ENCODE measurements at regions not wholly inside any gene's neighbourhood (a gene's known extent, or its start where the extent isn't known, plus 50 kb on each side); places are given as distances from the start of the nearest gene placed in this dataset.
"Not testable (repeated sequence)": the region's sequence is repeated elsewhere in the genome, so short reads cannot be mapped to it uniquely, and the experiment has no call there.

DNA sequence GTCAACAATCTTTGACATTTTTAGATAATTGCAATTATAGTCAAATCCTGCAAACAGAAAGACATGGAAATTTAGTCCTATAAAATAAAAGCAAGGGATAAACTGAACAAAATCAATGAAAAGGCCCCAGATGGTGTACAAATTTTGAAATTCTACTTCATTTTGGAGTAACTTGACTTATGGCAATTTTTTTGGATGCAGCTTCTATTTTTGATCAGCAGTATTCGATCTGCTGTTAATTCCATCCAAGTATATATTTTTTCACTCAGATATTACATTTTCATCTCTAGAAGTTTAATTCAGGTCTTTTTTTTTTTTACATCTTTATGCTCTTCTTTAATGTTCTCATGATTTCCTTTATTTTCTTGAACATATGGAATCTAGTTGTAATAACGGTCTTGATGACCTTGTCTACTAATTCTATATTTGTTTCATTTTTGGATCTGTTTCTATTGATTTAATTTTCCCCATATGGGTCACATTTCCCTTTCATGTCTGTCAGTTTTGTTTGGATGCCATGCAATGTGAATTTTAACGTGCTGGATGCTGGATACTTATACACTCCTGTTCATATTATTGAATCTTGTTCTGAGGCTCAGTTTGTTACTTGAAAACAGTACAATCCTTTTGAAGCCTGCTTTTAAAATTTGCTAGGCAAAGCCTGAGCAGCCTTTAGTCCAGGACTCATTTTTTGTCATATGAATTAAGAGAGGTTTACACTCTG is 164.3 kb upstream of the FAM3C start:
- DNase-seq = no peak

DNA sequence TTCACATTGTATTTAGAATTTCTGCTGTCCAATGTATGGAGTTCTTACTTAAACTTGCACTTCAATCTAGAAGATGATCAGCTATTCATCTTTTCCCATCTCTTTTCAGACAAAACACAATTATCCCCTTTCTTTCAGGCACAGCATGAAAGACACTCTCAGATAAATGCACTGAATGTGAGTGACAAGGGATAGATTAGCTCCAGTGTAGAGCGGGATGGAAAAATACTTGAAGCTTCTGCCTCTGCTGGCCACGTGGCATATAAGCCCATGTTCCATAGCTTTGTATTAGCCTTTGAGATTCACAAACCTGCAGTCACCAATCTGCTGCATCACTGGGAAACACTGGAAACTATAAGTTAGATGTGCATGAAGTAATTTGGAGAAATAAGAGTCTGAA is 162.2 kb upstream of the FAM3C start:
- DNase-seq = no peak

DNA sequence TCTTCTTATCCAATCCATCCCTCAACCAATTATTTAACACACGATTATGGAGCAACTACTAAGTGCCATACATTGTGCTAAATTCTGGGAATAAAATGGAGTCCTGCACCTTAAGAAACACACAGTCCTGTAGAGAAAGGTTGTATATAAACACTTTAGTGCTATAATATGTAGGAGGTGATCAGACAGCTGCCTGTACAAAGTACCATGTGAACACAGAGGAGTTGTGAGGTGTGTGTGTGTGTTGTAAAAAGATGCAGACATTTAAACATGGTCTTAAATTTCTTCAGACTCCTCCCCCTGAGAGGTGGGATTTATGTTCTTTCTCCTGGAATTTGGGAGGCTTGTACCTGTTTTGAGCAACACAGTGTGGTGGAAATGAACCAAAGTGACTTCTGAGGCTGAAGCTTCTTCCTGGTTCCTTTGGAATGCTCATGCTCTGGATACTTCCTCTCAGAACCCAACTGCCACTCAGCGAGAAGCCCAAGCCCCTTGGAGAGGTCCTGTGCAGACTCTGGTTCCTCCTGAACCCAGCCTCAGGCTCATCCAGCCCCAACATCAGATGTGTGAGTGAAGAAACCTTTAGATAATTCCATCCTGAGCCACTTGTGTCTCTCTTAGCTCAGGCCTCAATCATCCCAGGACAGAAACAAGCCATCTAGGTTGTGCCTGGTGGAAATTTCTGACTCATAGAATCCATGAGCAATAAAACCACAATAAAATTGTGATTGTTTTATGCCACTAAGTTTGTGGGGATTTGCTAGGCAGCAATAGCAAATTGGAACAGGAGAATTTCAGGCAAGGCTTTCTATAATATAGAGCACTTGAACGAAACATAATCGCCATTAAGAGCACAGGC is 161.2 kb upstream of the FAM3C start:
- DNase-seq = no peak

GRCh38 chr7:121555558-121555957 is 159.4 kb upstream of the FAM3C start:
- DNase-seq = no peak

DNA sequence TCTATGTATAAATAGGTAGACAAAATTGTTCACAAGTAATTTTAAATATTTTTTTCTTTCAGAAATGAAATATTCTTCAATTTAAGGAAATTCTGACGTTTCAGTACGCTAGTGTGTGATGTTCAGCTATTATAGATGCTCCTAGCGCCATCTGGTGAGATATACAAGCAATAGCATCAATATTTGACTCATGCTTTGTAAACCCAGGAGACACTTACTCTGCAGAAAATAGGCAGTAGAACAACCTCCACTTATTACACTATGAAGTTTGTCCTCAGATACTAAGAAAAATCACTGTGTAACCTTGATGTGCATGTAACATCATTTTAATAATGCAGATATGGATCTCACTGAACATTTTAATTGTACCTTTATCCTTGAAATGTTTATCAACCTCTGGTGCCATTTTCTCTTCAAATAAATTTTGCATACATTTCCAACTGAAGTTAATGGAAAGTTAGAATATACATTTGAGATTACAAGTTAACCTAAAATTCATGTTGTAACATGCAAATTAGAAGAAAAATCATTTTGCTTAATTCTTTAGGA is 151.5 kb upstream of the FAM3C start:
- DNase-seq = no peak

DNA sequence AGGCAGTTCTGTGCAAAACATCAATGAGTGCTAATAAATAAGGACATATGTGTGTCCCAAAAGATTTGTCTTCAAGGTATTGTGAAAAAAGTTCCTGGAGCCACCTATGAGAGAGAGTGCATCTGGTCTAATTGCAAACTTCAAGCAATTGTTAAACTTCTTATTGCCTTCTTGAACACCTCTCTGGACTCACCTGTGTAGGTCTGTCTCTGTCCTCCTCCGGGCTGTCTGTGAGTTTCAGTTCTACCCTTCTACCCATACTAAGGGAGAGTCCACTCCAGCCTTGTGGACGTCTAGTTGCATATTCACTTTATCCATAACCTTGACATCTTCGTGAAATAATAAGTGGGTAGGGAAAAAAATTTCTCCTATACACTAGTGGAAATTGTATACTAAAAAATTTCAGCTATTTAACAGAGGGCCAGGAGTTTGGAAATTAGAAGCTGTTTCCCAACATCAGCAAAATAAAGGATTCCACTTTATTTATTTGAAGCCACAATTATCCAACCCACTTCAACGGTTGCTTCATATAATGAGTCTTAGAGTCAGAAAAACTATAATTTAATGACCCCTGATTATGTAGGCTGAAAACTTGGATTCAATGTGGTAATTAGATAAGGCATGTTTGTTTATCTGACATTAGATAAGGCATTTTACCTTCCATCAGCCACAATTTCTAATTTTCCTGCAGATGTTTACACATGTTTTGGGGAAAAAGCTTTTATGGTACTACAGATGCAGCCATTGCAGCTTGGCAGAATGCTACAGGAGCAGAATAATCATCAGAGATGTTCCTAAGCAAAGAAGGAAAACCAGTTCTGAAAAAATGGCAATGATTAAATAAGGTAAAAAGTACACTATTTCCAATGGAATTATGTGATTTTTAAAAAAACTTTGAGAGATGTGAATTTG is 150.8 kb upstream of the FAM3C start:
- DNase-seq = no peak

DNA sequence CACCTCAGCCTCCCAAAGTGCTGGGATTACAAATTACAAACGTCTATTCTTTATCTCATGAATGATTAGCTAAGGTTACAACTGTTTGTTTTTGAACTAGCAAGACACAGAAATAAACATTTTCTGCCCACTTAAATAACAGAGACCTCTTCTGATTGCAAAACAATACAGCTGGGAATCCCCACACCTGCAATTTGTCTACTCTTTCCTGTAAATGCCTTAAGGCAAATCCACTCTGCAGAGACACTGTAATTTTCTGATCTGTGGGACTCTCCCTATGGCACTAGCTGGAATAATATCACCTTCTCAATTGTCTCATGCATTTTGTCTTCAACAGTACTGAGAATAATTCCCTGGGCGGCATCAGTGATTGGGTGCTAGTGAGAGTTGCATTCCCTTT is 149.3 kb upstream of the FAM3C start:
- no peak for DNase-seq

DNA sequence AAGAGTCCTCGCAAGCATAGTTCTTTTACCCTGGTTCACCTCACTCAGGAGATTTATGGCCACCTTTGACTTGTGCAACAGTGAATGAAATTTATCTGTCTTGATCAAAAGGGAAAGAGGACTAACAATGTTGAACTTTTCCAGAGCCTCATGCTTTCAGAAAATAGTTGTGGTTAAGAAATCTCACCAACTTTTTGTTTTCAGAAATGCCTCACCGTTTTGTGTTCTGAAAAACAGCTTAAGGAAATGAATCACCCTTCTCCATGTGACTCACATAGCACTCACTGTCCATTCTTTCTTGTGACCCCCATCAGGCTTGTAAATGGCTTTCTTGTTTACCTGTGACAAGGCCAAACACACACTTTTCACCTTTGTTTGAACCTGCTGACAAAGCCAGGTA is 148.6 kb upstream of the FAM3C start:
- no peak for DNase-seq

DNA sequence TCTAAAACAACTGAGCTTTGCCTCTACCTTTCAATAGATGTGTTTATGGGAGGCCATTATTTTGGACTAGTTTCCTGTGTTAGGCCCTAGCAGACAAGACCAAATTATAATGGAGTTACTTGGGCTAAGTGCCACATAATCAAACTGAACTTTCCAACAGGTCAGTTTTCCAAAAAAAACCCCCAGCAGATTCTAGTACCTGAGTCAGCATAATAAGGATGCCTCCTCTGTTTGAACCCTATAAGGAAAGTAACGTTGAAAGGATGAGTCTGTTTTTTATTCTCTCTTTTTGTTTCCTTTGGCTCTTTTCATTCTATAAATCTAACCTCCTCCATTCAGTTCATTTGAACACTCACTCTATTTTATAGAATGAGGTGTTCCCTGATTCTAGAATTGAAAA is 148.1 kb upstream of the FAM3C start:
- DNase-seq = no peak

- no peak for DNase-seq
Observed at GRCh38 chr7:121541457-121541856, 145.3 kb upstream of the FAM3C start.

- no peak for DNase-seq
Observed at GRCh38 chr7:121540138-121540537, 144.0 kb upstream of the FAM3C start.

- DNase-seq = no peak
Observed at GRCh38 chr7:121537031-121537430, 140.9 kb upstream of the FAM3C start.

DNA sequence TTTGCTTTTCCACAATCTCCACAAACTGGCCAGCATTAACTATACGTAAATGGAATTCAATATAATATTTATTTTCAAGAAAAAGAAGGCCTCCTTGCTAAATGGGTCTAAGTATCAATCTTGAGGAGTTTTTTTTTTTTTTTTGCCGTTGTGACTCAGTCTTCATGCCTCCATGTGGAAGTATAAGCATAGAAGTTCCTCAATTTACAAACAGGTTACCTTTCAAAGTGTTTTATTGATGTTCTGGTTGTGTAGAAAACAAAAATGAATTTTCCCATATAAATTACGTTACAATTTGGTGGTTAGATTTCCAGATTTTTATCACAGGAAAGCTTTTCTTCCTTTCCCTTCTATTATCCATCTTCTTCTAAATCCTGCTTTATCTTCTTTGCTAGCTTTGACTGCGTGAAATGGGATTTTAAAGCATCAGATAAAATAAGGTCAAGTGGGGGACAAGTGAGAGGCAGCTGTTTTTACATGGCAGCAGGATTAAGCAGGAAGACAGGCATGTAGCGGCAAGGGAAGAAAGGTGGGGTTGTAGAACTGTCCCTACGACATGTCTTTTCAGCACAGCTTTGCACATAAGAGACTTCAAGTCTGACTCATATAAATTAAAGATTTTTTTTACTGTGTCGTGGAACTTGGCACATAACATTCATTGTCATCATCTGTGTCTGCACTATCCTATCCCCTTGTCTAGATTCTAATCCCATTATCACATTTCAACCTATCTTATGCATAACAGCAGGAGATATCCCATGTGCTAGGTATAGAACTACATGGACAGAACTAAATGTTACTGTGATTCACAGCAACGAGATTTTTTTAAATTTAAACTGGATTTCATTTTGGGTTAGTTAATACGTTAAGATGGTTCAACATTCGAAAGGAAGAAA is 135.3 kb upstream of the FAM3C start:
- no peak for DNase-seq

GRCh38 chr7:121530227-121531174 is 134.4 kb upstream of the FAM3C start:
- peak; percentile 24 for DNase-seq

- no peak for DNase-seq
Observed at GRCh38 chr7:121529003-121529402, 132.9 kb upstream of the FAM3C start.

- DNase-seq = not testable (repeated sequence)
Observed at GRCh38 chr7:121526210-121526609, 130.1 kb upstream of the FAM3C start.

DNA sequence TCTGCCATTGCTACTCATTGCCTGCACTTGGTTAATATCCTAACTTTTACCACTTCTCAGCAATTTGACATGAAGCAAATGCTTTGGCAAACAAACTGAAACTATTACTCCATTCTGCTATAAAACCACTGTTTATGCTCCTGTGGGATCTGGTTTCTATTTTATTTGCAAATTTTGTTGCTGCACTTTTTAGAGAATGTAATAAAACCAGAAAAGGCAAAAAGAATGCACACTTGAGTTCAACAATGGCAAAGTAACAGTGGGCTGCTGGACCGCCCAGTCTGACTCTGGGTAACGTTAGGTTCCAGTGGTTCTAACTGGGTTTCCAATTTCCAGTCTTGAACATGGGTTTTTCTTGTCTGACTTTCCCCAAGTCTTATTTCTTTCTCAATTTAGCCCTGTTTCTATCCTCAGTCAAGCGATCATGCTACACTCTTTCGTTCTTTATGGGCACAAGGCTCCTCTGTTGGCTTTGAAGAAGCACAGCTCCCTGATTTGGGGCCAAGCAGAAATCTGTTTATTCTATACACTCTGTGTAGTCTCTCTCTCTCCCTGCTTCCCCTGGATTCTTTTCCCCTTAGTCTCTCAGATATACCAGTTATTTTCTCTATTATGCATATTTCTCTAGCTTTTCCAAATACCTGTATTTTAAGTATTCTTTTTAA is 129.2 kb upstream of the FAM3C start:
- DNase-seq = no peak

GRCh38 chr7:121521711-121522400 is 125.7 kb upstream of the FAM3C start:
- DNase-seq = no peak

GRCh38 chr7:121520911-121521310 is 124.8 kb upstream of the FAM3C start:
- DNase-seq = no peak

Measured in activated effector memory CD4-positive, alpha-beta T cell treated with Interleukin-2 at 50 U/mL for 16 hours (primary cell).